Liver (tissue), 3 donors: ENCODE measurements at regions not wholly inside any gene's neighbourhood (a gene's known extent, or its start where the extent isn't known, plus 50 kb on each side); places are given as distances from the start of the nearest gene placed in this dataset.

Experiments used
- CTCF ChIP-seq: fragments of 150-350 bp; IDR thresholded peaks from 2 replicates; pipeline ENCODE4 v1.5.1; 2017; ENCODE audit warnings: improper control_type of control experiment, low read depth, low read length; ENCODE audit not compliant: missing input control
- EGR1 ChIP-seq, 2 donors: IDR thresholded peaks; 2 replicates each; pipeline ENCODE4 v1.6.1; 2016 to 2018; ENCODE audit warnings: antibody characterized with exemption in 2 of 2, low read depth in 2 of 2
- FOXA2 ChIP-seq: IDR thresholded peaks from 2 replicates; pipeline ENCODE4 v1.6.1; 2016; ENCODE audit warnings: antibody characterized with exemption
- GABPA ChIP-seq, 2 donors: IDR thresholded peaks in 1 of 2; conservative IDR thresholded peaks in 1 of 2; 2 replicates each; pipeline ENCODE4 v1.6.1; 2016; ENCODE audit warnings: antibody characterized with exemption in 2 of 2, mild to moderate bottlenecking in 1 of 2, moderate library complexity in 1 of 2
- HNF4A ChIP-seq, 2 donors: conservative IDR thresholded peaks; 2 replicates each; pipeline ENCODE4 v1.6.1; 2016; ENCODE audit warnings: antibody characterized with exemption in 2 of 2, mild to moderate bottlenecking in 2 of 2
- JUND ChIP-seq, 2 donors: IDR thresholded peaks; 2 replicates each; pipeline ENCODE4 v1.6.1; 2016; ENCODE audit warnings: antibody characterized with exemption in 2 of 2
- RAD21 ChIP-seq, 2 donors: IDR thresholded peaks; 2 replicates each; pipeline ENCODE4 v1.6.1; 2016; ENCODE audit warnings: antibody characterized with exemption in 2 of 2, mild to moderate bottlenecking in 2 of 2
- RXRA ChIP-seq, 2 donors: IDR thresholded peaks; 2 replicates each; pipeline ENCODE4 v1.6.1; 2017 to 2018; ENCODE audit warnings: antibody characterized with exemption in 2 of 2, mild to moderate bottlenecking in 1 of 2
- SP1 ChIP-seq: IDR thresholded peaks from 2 replicates; pipeline ENCODE4 v1.6.1; 2018; ENCODE audit warnings: antibody characterized with exemption, mild to moderate bottlenecking
- TAF1 ChIP-seq: conservative IDR thresholded peaks from 2 replicates; pipeline ENCODE4 v1.6.1; 2016; ENCODE audit warnings: antibody characterized with exemption, mild to moderate bottlenecking
- TF ChIP-seq, protein P1 (sequence below): IDR thresholded peaks from 2 replicates; pipeline ENCODE4 v1.6.1; 2016; ENCODE audit warnings: antibody characterized with exemption, mild to moderate bottlenecking
- TF ChIP-seq, protein P2 (sequence below): IDR thresholded peaks from 2 replicates; pipeline ENCODE4 v1.6.1; 2016; ENCODE audit warnings: antibody characterized with exemption
- TF ChIP-seq, protein P3 (sequence below): IDR thresholded peaks from 2 replicates; pipeline ENCODE4 v1.6.1; 2016; ENCODE audit warnings: antibody characterized with exemption
- donor health status: healthy.
- donor health status: healthy.

GRCh38 chr7:1322240-1323110 is 89.8 kb downstream of the UNCX start:
- TF ChIP-seq EGR1 (IDR thresholded peaks at IDR 0.05; ENCODE audit: low read depth in 2 of 2) (no peak), JUND (IDR thresholded peaks at IDR 0.05) (no peak), TAF1 (no peak), RXRA (IDR thresholded peaks at IDR 0.05) (no peak), CTCF (no peak), GABPA (IDR thresholded peaks at IDR 0.05 in 1 of 2, conservative IDR thresholded peaks at IDR 0.05 in 1 of 2) (no peak), SP1 (no peak), RAD21 (IDR thresholded peaks at IDR 0.05) (no peak), HNF4A (conservative IDR thresholded peaks at IDR 0.05) (no peak), FOXA2 (no peak)
- TF ChIP-seq, protein P1, sequence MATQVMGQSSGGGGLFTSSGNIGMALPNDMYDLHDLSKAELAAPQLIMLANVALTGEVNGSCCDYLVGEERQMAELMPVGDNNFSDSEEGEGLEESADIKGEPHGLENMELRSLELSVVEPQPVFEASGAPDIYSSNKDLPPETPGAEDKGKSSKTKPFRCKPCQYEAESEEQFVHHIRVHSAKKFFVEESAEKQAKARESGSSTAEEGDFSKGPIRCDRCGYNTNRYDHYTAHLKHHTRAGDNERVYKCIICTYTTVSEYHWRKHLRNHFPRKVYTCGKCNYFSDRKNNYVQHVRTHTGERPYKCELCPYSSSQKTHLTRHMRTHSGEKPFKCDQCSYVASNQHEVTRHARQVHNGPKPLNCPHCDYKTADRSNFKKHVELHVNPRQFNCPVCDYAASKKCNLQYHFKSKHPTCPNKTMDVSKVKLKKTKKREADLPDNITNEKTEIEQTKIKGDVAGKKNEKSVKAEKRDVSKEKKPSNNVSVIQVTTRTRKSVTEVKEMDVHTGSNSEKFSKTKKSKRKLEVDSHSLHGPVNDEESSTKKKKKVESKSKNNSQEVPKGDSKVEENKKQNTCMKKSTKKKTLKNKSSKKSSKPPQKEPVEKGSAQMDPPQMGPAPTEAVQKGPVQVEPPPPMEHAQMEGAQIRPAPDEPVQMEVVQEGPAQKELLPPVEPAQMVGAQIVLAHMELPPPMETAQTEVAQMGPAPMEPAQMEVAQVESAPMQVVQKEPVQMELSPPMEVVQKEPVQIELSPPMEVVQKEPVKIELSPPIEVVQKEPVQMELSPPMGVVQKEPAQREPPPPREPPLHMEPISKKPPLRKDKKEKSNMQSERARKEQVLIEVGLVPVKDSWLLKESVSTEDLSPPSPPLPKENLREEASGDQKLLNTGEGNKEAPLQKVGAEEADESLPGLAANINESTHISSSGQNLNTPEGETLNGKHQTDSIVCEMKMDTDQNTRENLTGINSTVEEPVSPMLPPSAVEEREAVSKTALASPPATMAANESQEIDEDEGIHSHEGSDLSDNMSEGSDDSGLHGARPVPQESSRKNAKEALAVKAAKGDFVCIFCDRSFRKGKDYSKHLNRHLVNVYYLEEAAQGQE: no peak
- TF ChIP-seq, protein P2, sequence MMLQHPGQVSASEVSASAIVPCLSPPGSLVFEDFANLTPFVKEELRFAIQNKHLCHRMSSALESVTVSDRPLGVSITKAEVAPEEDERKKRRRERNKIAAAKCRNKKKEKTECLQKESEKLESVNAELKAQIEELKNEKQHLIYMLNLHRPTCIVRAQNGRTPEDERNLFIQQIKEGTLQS: no peak
- TF ChIP-seq, protein P3, sequence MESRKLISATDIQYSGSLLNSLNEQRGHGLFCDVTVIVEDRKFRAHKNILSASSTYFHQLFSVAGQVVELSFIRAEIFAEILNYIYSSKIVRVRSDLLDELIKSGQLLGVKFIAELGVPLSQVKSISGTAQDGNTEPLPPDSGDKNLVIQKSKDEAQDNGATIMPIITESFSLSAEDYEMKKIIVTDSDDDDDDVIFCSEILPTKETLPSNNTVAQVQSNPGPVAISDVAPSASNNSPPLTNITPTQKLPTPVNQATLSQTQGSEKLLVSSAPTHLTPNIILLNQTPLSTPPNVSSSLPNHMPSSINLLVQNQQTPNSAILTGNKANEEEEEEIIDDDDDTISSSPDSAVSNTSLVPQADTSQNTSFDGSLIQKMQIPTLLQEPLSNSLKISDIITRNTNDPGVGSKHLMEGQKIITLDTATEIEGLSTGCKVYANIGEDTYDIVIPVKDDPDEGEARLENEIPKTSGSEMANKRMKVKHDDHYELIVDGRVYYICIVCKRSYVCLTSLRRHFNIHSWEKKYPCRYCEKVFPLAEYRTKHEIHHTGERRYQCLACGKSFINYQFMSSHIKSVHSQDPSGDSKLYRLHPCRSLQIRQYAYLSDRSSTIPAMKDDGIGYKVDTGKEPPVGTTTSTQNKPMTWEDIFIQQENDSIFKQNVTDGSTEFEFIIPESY: no peak
